RWPE2 (cell line): ENCODE measurements at regions not wholly inside any gene's neighbourhood (a gene's known extent, or its start where the extent isn't known, plus 50 kb on each side); places are given as distances from the start of the nearest gene placed in this dataset.

Experiments
- ATAC-seq: fragments of 200-7000 bp; cut with Tn5 transposase; 3 replicates; pipeline ENCODE4 v1.9.1; 2021; ENCODE audit warnings: low read depth
- DNase-seq: peaks from one replicate; pipeline ENCODE4 v3.0.0-alpha.2; 2020; ENCODE audit warnings: low spot score
- H3K27ac ChIP-seq: fragments of 450-650 bp; 2 replicates; pipeline ENCODE4 v1.5.1; 2017; ENCODE audit warnings: mild to moderate bottlenecking; ENCODE audit not compliant: poor library complexity, severe bottlenecking
- H3K27me3 ChIP-seq: fragments of 250-450 bp; sonication (Bioruptor Pico); 2 replicates; pipeline ENCODE4 v1.5.1; 2021; ENCODE audit warnings: mild to moderate bottlenecking, moderate library complexity; ENCODE audit not compliant: insufficient read depth, poor library complexity, severe bottlenecking
- H3K36me3 ChIP-seq: fragments of 250-450 bp; sonication (Bioruptor Pico); 2 replicates; pipeline ENCODE4 v1.5.1; 2020; ENCODE audit warnings: low read depth, mild to moderate bottlenecking, moderate library complexity
- H3K4me1 ChIP-seq: fragments of 250-450 bp; sonication (Bioruptor Pico); 2 replicates; pipeline ENCODE4 v1.5.1; 2021; ENCODE audit warnings: mild to moderate bottlenecking, moderate library complexity; ENCODE audit not compliant: insufficient read depth, poor library complexity, severe bottlenecking
- H3K4me3 ChIP-seq: fragments of 250-450 bp; sonication (Bioruptor Pico); 2 replicates; pipeline ENCODE4 v1.5.1; 2021; ENCODE audit warnings: mild to moderate bottlenecking, moderate library complexity; ENCODE audit not compliant: severe bottlenecking
- H3K9me3 ChIP-seq: fragments of 250-450 bp; sonication (Bioruptor Pico); 2 replicates; pipeline ENCODE4 v1.5.1; 2021; ENCODE audit warnings: mild to moderate bottlenecking, moderate library complexity; ENCODE audit not compliant: severe bottlenecking
- TF ChIP-seq, protein P1 (sequence below): fragments of 450-650 bp; IDR thresholded peaks from one replicate; pipeline ENCODE4 v1.5.1; 2017; ENCODE audit warnings: mild to moderate bottlenecking, moderate library complexity; ENCODE audit not compliant: poor library complexity, severe bottlenecking

DNA sequence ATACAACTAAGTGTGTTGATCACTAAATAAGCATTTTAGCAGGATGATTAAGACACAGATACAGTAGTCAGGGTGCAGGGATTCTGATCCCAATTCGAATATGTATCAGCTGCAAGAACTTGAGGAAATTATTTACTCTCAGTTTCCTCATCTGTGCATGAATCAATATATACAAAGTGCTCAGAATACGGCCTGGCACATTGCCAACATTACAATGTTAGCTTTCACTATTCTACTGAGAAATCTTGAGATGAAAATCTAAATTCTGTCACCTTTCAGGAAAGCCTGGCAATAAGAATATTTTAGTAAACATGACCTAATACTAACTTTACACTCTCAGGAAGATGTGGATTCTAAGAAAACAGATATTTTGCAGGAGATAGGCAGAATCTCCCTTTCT, 1001.6 kb upstream of the IGFBP7 start:
- TF ChIP-seq, protein P1, sequence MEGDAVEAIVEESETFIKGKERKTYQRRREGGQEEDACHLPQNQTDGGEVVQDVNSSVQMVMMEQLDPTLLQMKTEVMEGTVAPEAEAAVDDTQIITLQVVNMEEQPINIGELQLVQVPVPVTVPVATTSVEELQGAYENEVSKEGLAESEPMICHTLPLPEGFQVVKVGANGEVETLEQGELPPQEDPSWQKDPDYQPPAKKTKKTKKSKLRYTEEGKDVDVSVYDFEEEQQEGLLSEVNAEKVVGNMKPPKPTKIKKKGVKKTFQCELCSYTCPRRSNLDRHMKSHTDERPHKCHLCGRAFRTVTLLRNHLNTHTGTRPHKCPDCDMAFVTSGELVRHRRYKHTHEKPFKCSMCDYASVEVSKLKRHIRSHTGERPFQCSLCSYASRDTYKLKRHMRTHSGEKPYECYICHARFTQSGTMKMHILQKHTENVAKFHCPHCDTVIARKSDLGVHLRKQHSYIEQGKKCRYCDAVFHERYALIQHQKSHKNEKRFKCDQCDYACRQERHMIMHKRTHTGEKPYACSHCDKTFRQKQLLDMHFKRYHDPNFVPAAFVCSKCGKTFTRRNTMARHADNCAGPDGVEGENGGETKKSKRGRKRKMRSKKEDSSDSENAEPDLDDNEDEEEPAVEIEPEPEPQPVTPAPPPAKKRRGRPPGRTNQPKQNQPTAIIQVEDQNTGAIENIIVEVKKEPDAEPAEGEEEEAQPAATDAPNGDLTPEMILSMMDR: no peak
- ATAC-seq (no peak), DNase-seq (no peak)
- Histone ChIP-seq H3K36me3 (no peaks in the 10 kb centered on the region), H3K4me1 (no peaks in the 10 kb centered on the region), H3K27ac (no peak overlapping the region), H3K4me3 (no peak overlapping the region), H3K9me3 (no peaks in the 10 kb centered on the region), H3K27me3 (no peaks in the 10 kb centered on the region)

DNA sequence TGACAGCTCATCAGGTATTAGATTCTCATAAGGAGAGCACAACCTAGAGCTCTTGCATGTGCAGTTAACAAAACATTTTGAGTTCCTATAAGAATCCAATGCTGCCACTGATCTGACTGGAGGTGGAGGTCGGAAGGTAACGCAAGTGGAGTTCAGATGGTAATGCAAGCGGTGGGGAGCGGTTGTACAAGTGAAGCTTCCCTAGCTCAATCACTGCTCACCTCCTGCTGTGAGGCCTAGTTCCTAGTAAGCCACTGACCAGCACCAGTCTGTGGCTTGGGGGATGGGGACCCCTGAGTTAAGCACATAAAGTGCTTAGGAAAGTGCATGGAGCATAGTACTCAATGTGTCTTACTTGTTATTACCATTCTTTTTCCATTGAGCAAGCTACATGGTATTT, 983.2 kb upstream of the IGFBP7 start:
- H3K27me3 ChIP-seq: no peaks in the 10 kb centered on the region
- no peaks in the 10 kb centered on the region for H3K36me3 ChIP-seq
- no peak for ATAC-seq
- TF ChIP-seq, protein P1: no peak
- DNase-seq: no peak
- no peaks in the 10 kb centered on the region for H3K9me3 ChIP-seq
- no peaks in the 10 kb centered on the region for H3K4me1 ChIP-seq
- no peak overlapping the region for H3K27ac ChIP-seq
- H3K4me3 ChIP-seq: no peak overlapping the region

DNA sequence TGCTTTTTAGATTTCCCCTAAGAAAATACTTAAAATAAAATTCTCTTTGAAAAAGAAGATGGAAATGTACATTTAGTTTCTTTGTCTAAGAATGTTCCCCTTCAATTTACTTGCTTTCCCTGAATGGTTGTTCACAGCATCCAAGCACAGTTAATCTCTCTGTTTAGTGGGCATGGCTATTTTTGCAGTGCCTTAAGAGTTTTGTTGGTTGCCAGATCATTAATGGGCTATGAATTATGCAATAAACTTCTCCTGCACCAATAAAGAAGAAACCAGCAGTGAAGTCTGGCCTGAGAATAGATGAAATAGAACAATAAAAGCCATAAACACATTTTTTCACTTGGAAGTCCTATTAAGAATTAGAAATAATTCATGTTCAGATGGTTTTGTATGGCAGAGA, 980.4 kb upstream of the IGFBP7 start:
- H3K4me3 ChIP-seq: no peak overlapping the region
- no peaks in the 10 kb centered on the region for H3K9me3 ChIP-seq
- H3K27ac ChIP-seq: no peak overlapping the region
- ATAC-seq (no peak), DNase-seq (no peak)
- no peaks in the 10 kb centered on the region for H3K27me3 ChIP-seq
- no peaks in the 10 kb centered on the region for H3K36me3 ChIP-seq
- H3K4me1 ChIP-seq: no peaks in the 10 kb centered on the region
- TF ChIP-seq, protein P1: no peak

DNA sequence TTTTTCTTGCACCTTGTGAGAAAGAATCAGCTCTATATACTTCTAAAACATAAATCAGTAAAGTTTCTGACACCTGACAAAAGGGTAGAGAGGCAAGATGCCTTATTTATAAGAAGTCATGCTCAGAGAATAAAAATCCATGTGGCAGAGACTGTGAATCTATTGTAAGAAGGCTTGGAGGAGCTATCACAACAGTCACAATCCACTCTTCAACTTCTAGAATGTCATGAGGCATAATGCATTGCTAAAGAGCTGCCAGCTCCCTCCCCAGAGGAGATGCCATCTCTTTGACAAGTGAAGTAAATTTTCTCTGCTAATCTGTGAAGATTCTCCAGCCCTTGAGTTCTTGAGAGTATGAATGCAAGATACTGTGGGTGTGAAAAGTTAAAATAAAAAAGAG, 971.2 kb upstream of the IGFBP7 start:
- Histone ChIP-seq H3K36me3 (no peaks in the 10 kb centered on the region), H3K9me3 (no peaks in the 10 kb centered on the region), H3K27ac (no peak overlapping the region), H3K4me1 (no peaks in the 10 kb centered on the region), H3K4me3 (no peak overlapping the region), H3K27me3 (no peaks in the 10 kb centered on the region)
- TF ChIP-seq, protein P1: no peak
- DNase-seq (no peak), ATAC-seq (no peak)

DNA sequence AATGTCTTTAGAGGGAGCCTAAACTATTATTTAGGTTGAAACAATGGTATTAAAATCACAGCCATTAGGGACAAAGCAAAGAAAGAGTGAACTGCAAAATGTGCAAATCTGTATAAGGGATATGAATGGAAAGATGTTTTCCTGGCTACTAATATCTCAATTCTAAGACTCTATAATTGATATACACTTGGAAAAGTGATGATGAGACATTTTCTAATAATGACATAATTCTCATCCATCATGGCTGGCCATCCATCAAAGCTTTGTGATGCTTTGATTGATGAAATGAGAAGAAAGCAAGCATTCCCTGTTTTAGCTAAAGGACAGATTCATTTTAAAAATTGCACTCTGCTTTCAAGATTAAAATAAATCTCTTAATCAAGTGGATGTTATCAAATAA, 965.5 kb upstream of the IGFBP7 start:
- Histone ChIP-seq H3K9me3 (no peaks in the 10 kb centered on the region), H3K36me3 (no peaks in the 10 kb centered on the region), H3K4me3 (no peak overlapping the region), H3K27me3 (no peaks in the 10 kb centered on the region), H3K4me1 (no peaks in the 10 kb centered on the region), H3K27ac (no peak overlapping the region)
- no peak for DNase-seq
- TF ChIP-seq, protein P1: no peak
- ATAC-seq: no peak
